ENCODE measurements at regions not wholly inside any gene's neighbourhood (a gene's known extent, or its start where the extent isn't known, plus 50 kb on each side); places are given as distances from the start of the nearest gene placed in this dataset.

- no peaks in the 10 kb centered on the region for H3K36me3 ChIP-seq
- TF ChIP-seq Cebpa-rat (IDR thresholded peaks at IDR 0.05): no peak
- no peaks in the 10 kb centered on the region for H3K27me3 ChIP-seq
- no peak overlapping the region for H3K27ac ChIP-seq
- no peak overlapping the region for H3K4me3 ChIP-seq
- no peaks in the 10 kb centered on the region for H3K9me3 ChIP-seq (replicated peaks in 1 of 11)
- no peaks in the 10 kb centered on the region for H3K4me1 ChIP-seq
- no peak overlapping the region for H3K9ac ChIP-seq
- H3K4me2 ChIP-seq: no peak overlapping the region
- H4K20me1 ChIP-seq: no peaks in the 10 kb centered on the region
Measured at GRCh38 chr1:218804014-218804785, 369.5 kb upstream of the LYPLAL1 start.

GRCh38 chr1:218809061-218809460, 364.6 kb upstream of the LYPLAL1 start:
- H3K27ac ChIP-seq: no peak overlapping the region
- H3K9me3 ChIP-seq (replicated peaks in 1 of 11): no peaks in the 10 kb centered on the region
- H3K4me3 ChIP-seq: no peak overlapping the region
- TF ChIP-seq Cebpa-rat (IDR thresholded peaks at IDR 0.05): no peak
- no peaks in the 10 kb centered on the region for H4K20me1 ChIP-seq
- H3K4me1 ChIP-seq: no peaks in the 10 kb centered on the region
- no peak overlapping the region for H3K4me2 ChIP-seq
- H3K36me3 ChIP-seq: no peaks in the 10 kb centered on the region
- no peaks in the 10 kb centered on the region for H3K27me3 ChIP-seq
- no peak overlapping the region for H3K9ac ChIP-seq

GRCh38 chr1:218809625-218810024, 364.1 kb upstream of the LYPLAL1 start:
- no peaks in the 10 kb centered on the region for H3K4me1 ChIP-seq
- no peak for TF ChIP-seq Cebpa-rat (IDR thresholded peaks at IDR 0.05)
- H3K27me3 ChIP-seq: no peaks in the 10 kb centered on the region
- H3K4me3 ChIP-seq: no peak overlapping the region
- H3K4me2 ChIP-seq: no peak overlapping the region
- no peak overlapping the region for H3K27ac ChIP-seq
- no peaks in the 10 kb centered on the region for H4K20me1 ChIP-seq
- no peaks in the 10 kb centered on the region for H3K36me3 ChIP-seq
- no peaks in the 10 kb centered on the region for H3K9me3 ChIP-seq (replicated peaks in 1 of 11)
- no peak overlapping the region for H3K9ac ChIP-seq

GRCh38 chr1:218810306-218810705, 363.4 kb upstream of the LYPLAL1 start:
- no peak overlapping the region for H3K4me3 ChIP-seq
- H3K27me3 ChIP-seq: no peaks in the 10 kb centered on the region
- H3K4me2 ChIP-seq: no peak overlapping the region
- H3K9ac ChIP-seq: no peak overlapping the region
- H3K9me3 ChIP-seq (replicated peaks in 1 of 11): no peaks in the 10 kb centered on the region
- H4K20me1 ChIP-seq: no peaks in the 10 kb centered on the region
- no peak for TF ChIP-seq Cebpa-rat (IDR thresholded peaks at IDR 0.05)
- no peaks in the 10 kb centered on the region for H3K36me3 ChIP-seq
- H3K27ac ChIP-seq: no peak overlapping the region
- H3K4me1 ChIP-seq: no peaks in the 10 kb centered on the region

GRCh38 chr1:218811497-218811896, 362.2 kb upstream of the LYPLAL1 start:
- no peak overlapping the region for H3K4me3 ChIP-seq
- no peaks in the 10 kb centered on the region for H3K4me1 ChIP-seq
- H3K36me3 ChIP-seq: no peaks in the 10 kb centered on the region
- no peak overlapping the region for H3K9ac ChIP-seq
- H4K20me1 ChIP-seq: no peaks in the 10 kb centered on the region
- H3K9me3 ChIP-seq (replicated peaks in 1 of 11): no peaks in the 10 kb centered on the region
- H3K4me2 ChIP-seq: no peak overlapping the region
- no peak overlapping the region for H3K27ac ChIP-seq
- no peaks in the 10 kb centered on the region for H3K27me3 ChIP-seq
- no peak for TF ChIP-seq Cebpa-rat (IDR thresholded peaks at IDR 0.05)

GRCh38 chr1:218812360-218812759, 361.3 kb upstream of the LYPLAL1 start:
- Histone ChIP-seq H3K36me3 (no peaks in the 10 kb centered on the region), H3K4me3 (no peak overlapping the region)
- TF ChIP-seq Cebpa-rat (IDR thresholded peaks at IDR 0.05): no peak

GRCh38 chr1:218813237-218813636, 360.4 kb upstream of the LYPLAL1 start:
- H3K4me3 ChIP-seq: no peak overlapping the region
- no peaks in the 10 kb centered on the region for H3K9me3 ChIP-seq (replicated peaks in 1 of 11)
- H4K20me1 ChIP-seq: no peaks in the 10 kb centered on the region
- no peaks in the 10 kb centered on the region for H3K4me1 ChIP-seq
- H3K27ac ChIP-seq: no peak overlapping the region
- H3K27me3 ChIP-seq: no peaks in the 10 kb centered on the region
- TF ChIP-seq Cebpa-rat (IDR thresholded peaks at IDR 0.05): no peak
- H3K9ac ChIP-seq: no peak overlapping the region
- no peak overlapping the region for H3K4me2 ChIP-seq
- H3K36me3 ChIP-seq: no peaks in the 10 kb centered on the region

More at GRCh38 chr1:218812360-218812759, 361.3 kb upstream of the LYPLAL1 start:
- no peak overlapping the region for H3K9ac ChIP-seq
- H3K4me2 ChIP-seq: no peak overlapping the region
- H4K20me1 ChIP-seq: no peaks in the 10 kb centered on the region
- no peaks in the 10 kb centered on the region for H3K9me3 ChIP-seq (replicated peaks in 1 of 11)
- no peaks in the 10 kb centered on the region for H3K4me1 ChIP-seq
- no peak overlapping the region for H3K27ac ChIP-seq
- H3K27me3 ChIP-seq: no peaks in the 10 kb centered on the region

- no peaks in the 10 kb centered on the region for H3K9me3 ChIP-seq (replicated peaks in 1 of 11)
- H3K36me3 ChIP-seq: no peaks in the 10 kb centered on the region
- no peaks in the 10 kb centered on the region for H3K4me1 ChIP-seq
- H3K27me3 ChIP-seq: no peaks in the 10 kb centered on the region
- no peak overlapping the region for H3K4me3 ChIP-seq
- H3K4me2 ChIP-seq: no peak overlapping the region
- TF ChIP-seq Cebpa-rat (IDR thresholded peaks at IDR 0.05): no peak
- H3K27ac ChIP-seq: no peak overlapping the region
- no peak overlapping the region for H3K9ac ChIP-seq
- no peaks in the 10 kb centered on the region for H4K20me1 ChIP-seq
Measured at GRCh38 chr1:218815076-218815475, 358.6 kb upstream of the LYPLAL1 start.

GRCh38 chr1:218817071-218817470, 356.6 kb upstream of the LYPLAL1 start:
- Histone ChIP-seq H3K36me3 (no peaks in the 10 kb centered on the region), H3K4me1 (no peaks in the 10 kb centered on the region), H3K4me3 (no peak overlapping the region), H3K9me3 (replicated peaks in 1 of 11) (no peaks in the 10 kb centered on the region), H3K27me3 (no peaks in the 10 kb centered on the region), H3K4me2 (no peak overlapping the region), H3K9ac (no peak overlapping the region), H4K20me1 (no peaks in the 10 kb centered on the region), H3K27ac (no peak overlapping the region)
- no peak for TF ChIP-seq Cebpa-rat (IDR thresholded peaks at IDR 0.05)

- Histone ChIP-seq H3K4me2 (no peak overlapping the region), H3K9me3 (replicated peaks in 1 of 11) (no peaks in the 10 kb centered on the region), H4K20me1 (no peaks in the 10 kb centered on the region), H3K9ac (no peak overlapping the region), H3K27me3 (no peaks in the 10 kb centered on the region), H3K27ac (no peak overlapping the region), H3K36me3 (no peaks in the 10 kb centered on the region), H3K4me1 (no peaks in the 10 kb centered on the region), H3K4me3 (no peak overlapping the region)
- no peak for TF ChIP-seq Cebpa-rat (IDR thresholded peaks at IDR 0.05)
Measured at GRCh38 chr1:218817691-218818465, 355.8 kb upstream of the LYPLAL1 start.

All from BLaER1 treated with 17β-estradiol and CSF1 and Interleukin-3, amounts not matched to agents 10 nM and 100 nM (cell line).